ENCODE measurements at regions not wholly inside any gene's neighbourhood (a gene's known extent, or its start where the extent isn't known, plus 50 kb on each side); places are given as distances from the start of the nearest gene placed in this dataset.

DNA sequence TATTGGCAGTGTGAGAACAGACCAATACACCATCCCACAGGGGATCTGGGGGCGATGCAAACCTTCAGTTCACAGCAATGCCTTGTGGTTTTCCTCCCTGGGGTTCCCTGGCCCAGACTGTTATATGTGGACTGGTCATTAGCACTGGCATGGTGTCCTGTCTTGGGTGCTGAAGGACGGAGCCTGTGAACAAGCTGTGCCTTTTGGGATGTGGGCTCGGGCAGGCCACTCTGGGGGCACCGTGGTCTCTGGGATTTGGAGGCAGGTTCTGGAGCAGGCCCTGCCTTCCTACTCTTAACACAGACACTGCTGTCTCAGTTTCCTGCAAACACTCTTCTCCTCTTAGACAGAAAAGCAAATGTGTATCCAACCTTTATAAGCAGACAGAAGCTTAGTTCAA, 93.0 kb upstream of the ADRA2C start:
- Histone ChIP-seq H4K20me1 (ENCODE audit: insufficient read depth, low read length) (no peaks in the 10 kb centered on the region), H3K4me3 (ENCODE audit: low read length) (no peak overlapping the region), H3K27me3 (replicated peaks; ENCODE audit: insufficient read depth, low read length) (peaks cover 94% of the 10 kb centered on the region), H3K4me1 (ENCODE audit: low read length) (no peaks in the 10 kb centered on the region), H3K9me2 (replicated peaks; ENCODE audit: insufficient read depth, low read length) (no peaks in the 10 kb centered on the region), H3F3A (ENCODE audit: insufficient read depth, low read length) (no peaks in the 10 kb centered on the region), H3K79me2 (ENCODE audit: low read length) (no peaks in the 10 kb centered on the region), H2AFZ (ENCODE audit: low read length) (no peak overlapping the region), H3K4me2 (ENCODE audit: low read depth, low read length) (no peak overlapping the region), H3K9me3 (replicated peaks; ENCODE audit: insufficient read depth, low read length) (no peaks in the 10 kb centered on the region), H3K27ac (ENCODE audit: low read length) (no peak overlapping the region), H3K9ac (ENCODE audit: low read length) (no peak overlapping the region), H3K36me3 (replicated peaks; ENCODE audit: insufficient read depth, low read length) (no peaks in the 10 kb centered on the region)
- TF ChIP-seq CTCF (IDR thresholded peaks at IDR 0.05; ENCODE audit: low read length), result no peak
- no peak for TF ChIP-seq EZH2phosphoT487 (IDR thresholded peaks at IDR 0.05; ENCODE audit: low read length)
- TF ChIP-seq EZH2 (optimal IDR thresholded peaks at IDR 0.05; ENCODE audit: low read depth, low read length), result no peak
- no peak for DNase-seq

DNA sequence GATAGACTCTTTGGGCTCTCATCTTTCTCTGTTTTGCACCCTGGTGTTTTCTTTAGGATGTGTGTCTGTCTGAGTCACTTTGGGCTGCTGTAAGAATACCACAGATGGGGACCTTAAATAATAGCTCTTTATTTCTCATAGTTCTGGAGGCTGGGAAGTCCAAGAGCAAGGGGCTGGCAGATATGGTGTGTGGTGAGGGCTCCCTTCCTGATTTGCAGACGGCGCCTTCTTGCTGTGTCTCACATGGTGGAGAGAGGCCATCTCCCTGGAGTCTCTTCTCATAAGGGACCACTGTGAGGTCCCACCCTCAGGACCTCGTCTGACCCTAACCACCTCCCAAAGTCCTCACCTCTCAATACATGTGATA, 93.7 kb upstream of the ADRA2C start:
- no peaks in the 10 kb centered on the region for H3K9me3 ChIP-seq (replicated peaks; ENCODE audit: insufficient read depth, low read length)
- H3K36me3 ChIP-seq (replicated peaks; ENCODE audit: insufficient read depth, low read length), result no peaks in the 10 kb centered on the region
- no peaks in the 10 kb centered on the region for H3K4me1 ChIP-seq (ENCODE audit: low read length)
- TF ChIP-seq EZH2 (optimal IDR thresholded peaks at IDR 0.05; ENCODE audit: low read depth, low read length) (no peak), CTCF (IDR thresholded peaks at IDR 0.05; ENCODE audit: low read length) (no peak), EZH2phosphoT487 (IDR thresholded peaks at IDR 0.05; ENCODE audit: low read length) (no peak)
- no peak overlapping the region for H2AFZ ChIP-seq (ENCODE audit: low read length)
- peaks cover 94% of the 10 kb centered on the region for H3K27me3 ChIP-seq (replicated peaks; ENCODE audit: insufficient read depth, low read length)
- H3K4me2 ChIP-seq (ENCODE audit: low read depth, low read length), result no peak overlapping the region
- H3K9ac ChIP-seq (ENCODE audit: low read length), result no peak overlapping the region
- no peaks in the 10 kb centered on the region for H3K79me2 ChIP-seq (ENCODE audit: low read length)
- H3K27ac ChIP-seq (ENCODE audit: low read length), result no peak overlapping the region
- H3K4me3 ChIP-seq (ENCODE audit: low read length), result no peak overlapping the region
- H3F3A ChIP-seq (ENCODE audit: insufficient read depth, low read length), result no peaks in the 10 kb centered on the region
- no peaks in the 10 kb centered on the region for H3K9me2 ChIP-seq (replicated peaks; ENCODE audit: insufficient read depth, low read length)
- no peaks in the 10 kb centered on the region for H4K20me1 ChIP-seq (ENCODE audit: insufficient read depth, low read length)
- no peak for DNase-seq

GRCh38 chr4:3671571-3672464, 94.4 kb upstream of the ADRA2C start:
- Histone ChIP-seq H2AFZ (ENCODE audit: low read length) (no peak overlapping the region), H3K9me3 (replicated peaks; ENCODE audit: insufficient read depth, low read length) (no peaks in the 10 kb centered on the region), H3K9me2 (replicated peaks; ENCODE audit: insufficient read depth, low read length) (no peaks in the 10 kb centered on the region), H3K4me3 (ENCODE audit: low read length) (no peak overlapping the region), H3F3A (ENCODE audit: insufficient read depth, low read length) (no peaks in the 10 kb centered on the region), H3K4me2 (ENCODE audit: low read depth, low read length) (no peak overlapping the region), H4K20me1 (ENCODE audit: insufficient read depth, low read length) (no peaks in the 10 kb centered on the region), H3K27ac (ENCODE audit: low read length) (no peak overlapping the region), H3K9ac (ENCODE audit: low read length) (no peak overlapping the region), H3K27me3 (replicated peaks; ENCODE audit: insufficient read depth, low read length) (peaks cover 94% of the 10 kb centered on the region), H3K79me2 (ENCODE audit: low read length) (no peaks in the 10 kb centered on the region), H3K36me3 (replicated peaks; ENCODE audit: insufficient read depth, low read length) (no peaks in the 10 kb centered on the region), H3K4me1 (ENCODE audit: low read length) (no peaks in the 10 kb centered on the region)
- DNase-seq, result no peak
- no peak for TF ChIP-seq CTCF (IDR thresholded peaks at IDR 0.05; ENCODE audit: low read length)
- no peak for TF ChIP-seq EZH2 (optimal IDR thresholded peaks at IDR 0.05; ENCODE audit: low read depth, low read length)
- no peak for TF ChIP-seq EZH2phosphoT487 (IDR thresholded peaks at IDR 0.05; ENCODE audit: low read length)
